GM12865 (cell line): ENCODE measurements at regions not wholly inside any gene's neighbourhood (a gene's known extent, or its start where the extent isn't known, plus 50 kb on each side); places are given as distances from the start of the nearest gene placed in this dataset.
A peak's percentile ranks its signal among the peaks of the same experiment; 100 is the strongest.

Experiments
- DNase-seq: peaks from one replicate; pipeline ENCODE4 v3.0.0; 2010; ENCODE audit warnings: low read depth
- H3K4me3 ChIP-seq: 2 replicates; pipeline ENCODE4 v1.5.1; 2011; ENCODE audit warnings: mild to moderate bottlenecking, low read depth, low read length, control low read depth
- TF ChIP-seq, protein P1 (sequence below): IDR thresholded peaks from 2 replicates; pipeline ENCODE4 v1.5.1; 2011; ENCODE audit warnings: low read length, control low read depth, low read depth, inconsistent platforms; ENCODE audit not compliant: insufficient read depth; ENCODE audit errors: missing control alignments

DNA sequence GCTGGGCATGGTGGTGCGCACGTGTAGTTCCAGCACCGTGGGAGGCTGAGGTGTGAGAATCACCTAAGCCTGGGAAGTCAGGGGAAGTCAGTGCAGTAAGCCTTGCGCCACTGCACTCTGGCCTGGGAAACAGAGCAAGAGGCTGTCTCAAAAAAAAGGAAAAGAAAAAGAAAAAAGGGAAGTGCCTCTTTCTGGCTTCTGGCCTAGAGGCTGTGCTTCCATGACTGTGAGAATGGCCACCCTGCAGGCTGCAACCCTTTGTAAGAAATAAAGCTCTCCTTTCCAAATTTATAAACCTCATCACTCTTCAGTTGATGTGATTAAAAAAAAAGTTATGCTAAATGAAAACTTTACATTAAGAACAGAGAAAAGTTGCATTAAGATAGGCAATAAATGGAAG lies 774.3 kb downstream of the TUSC7 start:
- TF ChIP-seq, protein P1, sequence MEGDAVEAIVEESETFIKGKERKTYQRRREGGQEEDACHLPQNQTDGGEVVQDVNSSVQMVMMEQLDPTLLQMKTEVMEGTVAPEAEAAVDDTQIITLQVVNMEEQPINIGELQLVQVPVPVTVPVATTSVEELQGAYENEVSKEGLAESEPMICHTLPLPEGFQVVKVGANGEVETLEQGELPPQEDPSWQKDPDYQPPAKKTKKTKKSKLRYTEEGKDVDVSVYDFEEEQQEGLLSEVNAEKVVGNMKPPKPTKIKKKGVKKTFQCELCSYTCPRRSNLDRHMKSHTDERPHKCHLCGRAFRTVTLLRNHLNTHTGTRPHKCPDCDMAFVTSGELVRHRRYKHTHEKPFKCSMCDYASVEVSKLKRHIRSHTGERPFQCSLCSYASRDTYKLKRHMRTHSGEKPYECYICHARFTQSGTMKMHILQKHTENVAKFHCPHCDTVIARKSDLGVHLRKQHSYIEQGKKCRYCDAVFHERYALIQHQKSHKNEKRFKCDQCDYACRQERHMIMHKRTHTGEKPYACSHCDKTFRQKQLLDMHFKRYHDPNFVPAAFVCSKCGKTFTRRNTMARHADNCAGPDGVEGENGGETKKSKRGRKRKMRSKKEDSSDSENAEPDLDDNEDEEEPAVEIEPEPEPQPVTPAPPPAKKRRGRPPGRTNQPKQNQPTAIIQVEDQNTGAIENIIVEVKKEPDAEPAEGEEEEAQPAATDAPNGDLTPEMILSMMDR, result no peak
- no peak overlapping the region for H3K4me3 ChIP-seq
- DNase-seq, result no peak

DNA sequence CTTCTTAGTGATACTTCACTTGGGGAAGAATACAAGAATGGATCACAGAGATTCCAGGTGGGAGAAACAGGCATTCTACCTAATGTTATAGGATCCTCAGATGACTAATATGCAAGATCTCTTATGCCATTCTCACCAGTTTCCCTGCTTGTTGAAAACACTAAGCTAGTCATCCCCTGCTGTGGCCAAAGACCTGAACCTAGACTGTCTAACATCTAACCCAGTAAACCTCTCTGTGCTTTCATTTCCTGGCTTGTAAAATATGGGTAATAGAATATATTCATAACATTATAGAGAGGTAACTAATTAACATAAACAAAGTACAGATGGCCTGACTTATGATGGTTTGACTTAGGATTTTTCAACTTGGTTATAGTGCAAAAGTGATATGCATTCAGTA lies 776.3 kb downstream of the TUSC7 start:
- no peak overlapping the region for H3K4me3 ChIP-seq
- TF ChIP-seq, protein P1, result no peak
- DNase-seq, result peak; percentile 47

DNA sequence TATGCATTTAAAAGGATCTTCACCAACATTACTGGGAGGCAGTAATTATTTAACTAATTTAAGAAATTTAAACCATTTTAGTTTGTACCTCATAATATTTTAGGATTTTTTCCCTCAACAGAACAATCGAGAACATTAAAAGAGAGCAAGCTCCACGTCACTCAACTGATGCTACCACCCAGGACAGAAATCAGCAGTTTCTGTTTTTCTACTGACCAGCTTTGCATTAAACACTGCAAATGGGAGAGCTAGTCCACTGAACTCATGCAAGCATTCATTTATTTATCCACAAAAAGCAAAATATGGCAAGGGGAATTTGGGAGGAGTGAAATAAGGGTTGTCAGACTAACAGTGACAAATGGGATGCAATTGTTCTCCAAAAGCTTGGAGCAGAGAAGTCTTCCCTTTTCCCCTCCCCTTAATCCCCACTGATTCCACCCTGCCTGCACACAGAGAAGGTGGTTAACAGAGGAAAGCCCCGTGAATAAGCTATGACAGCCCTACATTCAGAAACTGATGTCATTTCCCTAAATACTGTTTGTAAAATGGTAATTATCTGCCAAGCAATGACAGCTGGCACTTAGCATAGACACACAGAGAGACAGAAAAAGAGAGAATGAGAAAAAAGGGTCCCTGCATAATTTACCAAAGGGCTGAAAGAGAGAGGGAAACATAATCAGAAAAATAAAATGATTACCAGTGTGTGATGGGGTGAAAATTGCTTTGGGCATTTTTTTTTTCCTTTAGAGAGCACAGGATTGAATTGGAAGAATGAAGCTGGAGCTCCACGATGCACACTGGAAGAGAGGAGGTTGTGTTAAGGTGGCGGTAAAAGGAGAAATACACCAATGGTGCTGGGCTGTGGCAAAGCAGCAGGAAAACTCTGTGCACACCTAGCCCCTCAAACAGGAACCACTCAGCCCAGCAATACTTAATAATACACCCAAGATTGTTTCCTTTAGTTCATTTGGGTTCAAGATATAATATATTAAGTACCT lies 777.4 kb downstream of the TUSC7 start:
- DNase-seq, result peak; percentile 53
- H3K4me3 ChIP-seq, result no peak overlapping the region
- TF ChIP-seq, protein P1, result no peak

DNA sequence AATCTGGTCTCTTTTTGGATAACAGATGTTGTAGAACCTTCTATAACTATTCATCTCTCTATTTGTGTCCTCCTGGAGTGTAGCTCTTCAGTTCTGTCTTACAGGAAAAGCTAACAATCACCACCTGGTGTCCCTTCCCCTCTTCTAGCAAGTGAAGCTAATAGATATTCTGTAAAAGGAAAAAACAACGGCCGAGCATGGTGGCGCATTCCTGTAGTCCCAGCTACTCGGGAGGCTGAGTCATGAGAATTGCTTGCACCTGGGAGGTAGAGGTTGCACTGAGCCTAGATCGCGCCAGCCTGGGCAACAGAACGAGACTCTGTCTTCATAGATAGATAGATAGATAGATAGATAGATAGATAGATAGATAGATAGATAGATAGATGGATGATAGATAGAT lies 779.4 kb downstream of the TUSC7 start:
- TF ChIP-seq, protein P1, result no peak

DNA sequence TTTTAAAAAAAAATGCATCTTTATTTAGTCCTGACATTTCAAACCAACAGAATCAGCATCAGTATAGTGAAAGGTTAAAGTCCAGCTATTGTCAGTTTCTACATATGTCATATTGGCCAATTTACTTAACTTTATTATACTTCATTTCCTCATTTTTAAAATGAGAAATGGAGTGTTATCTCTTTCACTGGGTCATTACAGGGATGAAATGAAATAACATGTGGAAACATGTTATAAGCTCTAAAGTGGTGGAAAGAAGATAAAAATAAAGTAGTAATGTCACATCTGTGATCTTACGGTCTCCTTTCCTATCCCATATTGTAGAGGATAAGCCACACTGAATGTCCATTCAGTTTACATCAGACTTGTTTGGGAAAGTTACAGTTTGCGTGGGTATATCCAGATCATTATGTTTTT lies 780.1 kb downstream of the TUSC7 start:
- TF ChIP-seq, protein P1, result no peak
- no peak overlapping the region for H3K4me3 ChIP-seq
- no peak for DNase-seq

More for the DNA sequence above, 779.4 kb downstream of the TUSC7 start:
- no peak for DNase-seq
- no peak overlapping the region for H3K4me3 ChIP-seq

DNA sequence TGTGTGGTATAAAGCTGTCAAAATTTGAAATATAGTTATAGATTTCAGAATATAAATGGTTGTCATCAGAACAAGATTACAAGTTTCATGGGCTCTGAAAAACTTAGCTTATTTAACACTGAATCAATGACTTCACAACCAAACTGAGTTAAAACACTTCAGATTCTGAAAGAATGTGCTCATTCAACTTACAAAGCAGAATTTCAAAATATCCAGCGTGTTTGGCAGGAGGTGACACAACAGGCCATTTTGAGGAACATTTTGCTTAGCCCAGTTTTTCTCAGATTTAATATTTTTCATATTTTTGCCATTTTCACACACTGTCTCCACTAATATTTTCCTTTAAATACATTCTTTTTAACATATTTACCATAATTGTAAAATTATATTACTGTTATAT lies 781.1 kb downstream of the TUSC7 start:
- H3K4me3 ChIP-seq, result no peak overlapping the region
- no peak for DNase-seq
- TF ChIP-seq, protein P1, result no peak
